ENCODE measurements at regions not wholly inside any gene's neighbourhood (a gene's known extent, or its start where the extent isn't known, plus 50 kb on each side); places are given as distances from the start of the nearest gene placed in this dataset.
"Not testable (repeated sequence)": the region's sequence is repeated elsewhere in the genome, so short reads cannot be mapped to it uniquely, and the experiment has no call there.

- not testable (repeated sequence) for DNase-seq (ENCODE audit: low spot score)
Observed at GRCh38 chr7:9919-10318, 182.5 kb upstream of the FAM20C start.

GRCh38 chr7:32565-33280 is 159.6 kb upstream of the FAM20C start:
- DNase-seq (ENCODE audit: low spot score) = not testable (repeated sequence)

DNA sequence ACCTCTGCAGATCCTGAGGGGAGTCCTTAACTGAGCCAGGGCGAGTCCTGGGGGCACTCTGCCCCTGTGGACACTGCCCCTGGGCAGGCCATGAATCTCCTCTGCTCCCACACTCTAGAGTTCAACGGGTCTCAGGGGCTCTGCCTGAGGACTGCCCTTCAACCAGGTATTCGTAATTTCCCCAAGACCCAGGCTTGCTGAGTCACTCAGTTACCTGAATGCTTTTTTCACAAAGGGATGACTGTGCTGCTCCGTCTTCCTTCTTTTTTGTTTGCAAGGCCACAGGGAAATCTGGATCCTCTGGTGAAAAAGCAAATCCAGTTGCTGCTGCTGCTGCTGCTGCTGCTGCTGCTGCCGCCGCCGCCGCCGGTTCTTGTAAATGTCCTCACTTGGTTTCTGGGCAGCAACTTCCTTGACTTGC is 157.2 kb upstream of the FAM20C start:
- DNase-seq (ENCODE audit: low spot score) = not testable (repeated sequence)

DNA sequence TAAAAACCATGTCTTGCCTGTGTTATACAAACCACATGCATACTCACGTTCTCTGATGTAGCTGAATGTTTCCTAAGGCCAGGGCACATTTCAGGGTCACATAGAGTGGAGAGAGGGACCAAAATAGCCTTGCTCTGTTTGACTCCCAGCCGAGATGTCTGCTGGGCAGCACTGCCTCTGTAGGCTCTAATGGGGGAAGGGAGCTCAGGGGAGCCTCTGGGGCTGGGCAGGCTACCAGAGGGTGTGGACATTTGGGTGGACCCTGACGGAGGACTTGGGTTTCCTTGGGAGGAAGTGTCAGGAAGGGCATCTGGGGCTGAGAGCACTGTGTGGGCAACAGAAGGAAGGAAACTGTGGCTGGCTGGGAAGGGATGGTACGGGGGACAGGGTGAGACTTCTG is 155.8 kb upstream of the FAM20C start:
- not testable (repeated sequence) for DNase-seq (ENCODE audit: low spot score)

- not testable (repeated sequence) for DNase-seq (ENCODE audit: low spot score)
Observed at GRCh38 chr7:37656-38055, 154.7 kb upstream of the FAM20C start.

DNA sequence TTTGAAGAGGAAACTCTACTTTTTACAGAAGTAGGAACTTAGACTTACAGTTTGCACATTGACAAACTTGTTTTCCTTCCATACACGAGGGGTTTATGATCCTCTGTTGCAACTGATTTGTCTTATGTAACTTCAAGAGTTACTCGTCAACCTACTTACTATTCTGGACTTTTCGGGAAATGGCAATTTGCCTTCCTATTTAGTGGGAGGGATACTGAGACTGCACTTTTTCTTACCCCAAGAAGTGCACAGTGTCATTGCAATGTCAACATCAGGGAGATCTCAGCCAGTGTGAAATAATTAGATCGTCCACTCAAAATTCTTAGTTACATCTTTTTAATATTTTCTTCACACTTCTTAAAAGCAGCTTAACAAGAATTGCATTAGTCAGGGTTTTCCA is 153.9 kb upstream of the FAM20C start:
- not testable (repeated sequence) for DNase-seq (ENCODE audit: low spot score)

DNA sequence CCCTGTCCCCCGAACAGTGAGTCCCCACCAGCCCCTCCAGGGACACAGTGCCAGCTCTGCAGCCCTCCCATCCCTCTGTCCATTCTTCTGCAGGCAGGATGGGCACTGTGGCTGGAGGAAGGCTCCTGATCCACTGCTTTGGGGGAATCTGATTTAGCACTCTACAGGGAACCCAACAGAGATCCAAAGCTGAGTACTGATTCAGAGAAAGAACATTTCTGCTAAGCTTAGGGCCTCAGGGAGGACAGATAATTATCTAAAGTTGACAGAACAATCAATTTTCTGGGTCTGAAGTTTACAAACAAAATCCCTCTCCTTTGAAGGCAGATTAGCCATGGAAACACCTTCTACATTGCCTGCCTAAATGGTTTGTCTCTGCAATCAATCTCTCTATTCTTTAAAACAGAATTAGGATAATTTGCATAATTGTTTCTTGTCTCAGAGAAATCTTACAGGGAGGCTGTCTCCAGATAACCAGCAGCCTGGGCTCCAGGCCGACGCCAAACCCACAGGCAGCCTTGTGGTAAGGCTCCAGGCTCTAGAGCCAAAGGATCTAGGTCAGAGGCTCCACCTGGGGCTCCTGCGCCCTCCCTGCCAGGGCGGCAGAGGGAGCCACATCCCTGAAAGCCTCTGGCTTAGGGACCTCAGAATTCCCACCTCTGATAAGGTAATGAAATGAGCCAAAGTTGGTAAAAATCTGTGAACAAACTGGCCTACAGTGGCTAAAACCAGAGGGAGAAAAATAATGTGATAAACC is 152.2 kb upstream of the FAM20C start:
- not testable (repeated sequence) for DNase-seq (ENCODE audit: low spot score)

GRCh38 chr7:40799-41750 is 151.3 kb upstream of the FAM20C start:
- DNase-seq (ENCODE audit: low spot score) = no peak

- no peak for DNase-seq (ENCODE audit: low spot score)
Observed at GRCh38 chr7:41917-42565, 150.3 kb upstream of the FAM20C start.

- DNase-seq (ENCODE audit: low spot score) = no peak
Observed at GRCh38 chr7:43791-44540, 148.4 kb upstream of the FAM20C start.

DNA sequence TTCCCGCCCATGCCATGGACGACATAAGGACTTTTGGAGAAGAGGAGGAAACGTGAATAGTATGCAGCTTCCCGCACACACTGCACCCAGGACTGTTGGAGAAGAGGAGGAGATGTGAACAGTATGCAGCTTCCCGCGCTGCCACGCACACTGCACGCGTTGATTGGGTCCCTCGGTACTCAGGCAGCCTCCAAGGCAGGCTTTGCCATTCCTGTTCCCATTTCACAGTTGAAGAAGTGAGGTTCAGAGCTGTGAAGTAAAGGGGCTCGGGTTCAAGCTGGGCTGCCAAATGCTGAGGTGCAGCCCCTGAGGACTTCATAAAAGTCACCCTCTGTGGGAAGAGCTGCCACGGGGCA is 147.9 kb upstream of the FAM20C start:
- DNase-seq (ENCODE audit: low spot score) = no peak

- DNase-seq (ENCODE audit: low spot score) = no peak
Observed at GRCh38 chr7:45106-46090, 147.0 kb upstream of the FAM20C start.

GRCh38 chr7:46123-46829 is 146.1 kb upstream of the FAM20C start:
- no peak for DNase-seq (ENCODE audit: low spot score)

DNA sequence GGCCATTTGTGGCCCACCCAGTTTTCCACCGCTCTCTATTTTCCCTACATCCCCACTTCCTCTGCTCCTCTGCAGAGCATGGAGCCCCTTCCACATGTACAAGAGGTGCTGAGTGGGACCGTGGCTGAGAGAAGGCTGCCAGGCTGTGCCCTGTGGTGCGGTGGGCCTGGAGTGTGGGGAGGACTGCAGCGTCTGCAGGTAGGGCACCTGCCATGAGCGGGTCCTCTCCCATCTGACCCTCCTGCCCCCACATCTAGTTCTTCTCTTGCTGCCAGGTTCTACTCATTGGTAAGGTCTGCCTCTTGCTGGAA is 145.6 kb upstream of the FAM20C start:
- no peak for DNase-seq (ENCODE audit: low spot score)

- DNase-seq (ENCODE audit: low spot score) = no peak
Observed at GRCh38 chr7:51456-52068, 140.8 kb upstream of the FAM20C start.

DNA sequence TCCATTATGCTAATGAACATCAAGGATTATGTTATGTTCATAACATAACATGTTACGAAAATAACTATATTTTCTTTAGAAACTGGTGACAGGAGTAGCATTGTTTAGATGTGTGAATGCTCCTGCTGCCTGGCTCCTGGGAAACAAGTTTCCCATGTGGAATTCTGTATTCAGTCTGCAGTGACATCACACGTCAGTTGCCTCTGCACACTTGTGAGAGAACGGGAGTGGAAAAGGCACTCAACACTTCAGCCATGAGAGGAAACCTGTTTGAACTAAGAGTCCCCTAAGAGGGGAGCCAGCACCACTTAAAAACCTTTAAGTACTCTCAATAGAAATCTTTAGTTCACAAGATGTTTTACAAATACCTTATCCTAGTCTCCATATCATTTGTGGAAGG is 140.3 kb upstream of the FAM20C start:
- no peak for DNase-seq (ENCODE audit: low spot score)

DNA sequence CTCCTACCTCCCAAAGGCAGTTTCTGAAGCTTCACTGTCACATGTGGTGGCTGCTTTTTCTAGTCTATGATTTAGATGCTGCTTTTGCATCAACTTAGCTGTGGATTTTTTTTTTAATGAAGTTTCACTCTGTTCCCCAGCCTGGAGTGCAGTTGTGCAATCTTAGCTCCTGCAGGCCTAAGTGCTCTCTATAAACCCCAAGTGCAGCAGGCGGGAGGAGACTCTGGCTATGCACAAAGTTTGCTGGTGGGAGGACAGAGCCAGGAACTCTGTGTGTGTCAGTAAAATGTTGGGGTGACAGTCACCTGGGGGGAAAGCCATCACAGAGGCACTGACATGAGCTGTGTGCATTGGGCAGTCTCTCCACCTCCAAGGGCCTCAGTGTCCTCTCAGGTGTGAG is 138.8 kb upstream of the FAM20C start:
- DNase-seq (ENCODE audit: low spot score) = no peak

- DNase-seq (ENCODE audit: low spot score) = no peak
Observed at GRCh38 chr7:54615-55014, 137.8 kb upstream of the FAM20C start.

DNA sequence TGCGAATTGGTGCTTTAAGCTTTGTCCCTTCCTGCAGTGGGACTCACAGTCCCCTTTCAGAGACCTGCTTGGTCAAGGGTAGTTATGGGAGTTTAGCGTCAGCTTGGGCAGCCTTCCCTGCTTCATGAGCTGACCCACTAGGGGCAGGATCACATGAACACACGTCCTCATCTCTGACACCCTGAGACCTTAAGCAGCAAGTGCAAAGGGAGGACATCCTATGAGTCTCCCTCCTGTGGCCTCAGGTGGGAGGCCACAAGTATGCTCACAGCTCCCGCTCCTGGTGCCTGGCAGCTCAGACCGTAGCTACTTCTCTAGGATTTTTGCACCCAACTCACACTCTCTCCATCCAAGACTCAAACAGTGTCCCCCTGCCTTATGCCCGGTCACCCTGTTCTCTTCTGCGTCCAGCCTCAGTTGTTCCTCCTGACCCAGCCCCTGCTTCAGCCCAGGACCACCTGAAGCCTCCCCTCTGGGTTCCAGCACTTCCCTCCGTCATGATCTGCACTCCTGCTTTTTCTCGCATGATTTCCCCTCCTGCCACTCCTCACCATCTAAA is 136.6 kb upstream of the FAM20C start:
- DNase-seq (ENCODE audit: low spot score) = no peak
